GM21526 (cell line): ENCODE measurements at regions not wholly inside any gene's neighbourhood (a gene's known extent, or its start where the extent isn't known, plus 50 kb on each side); places are given as distances from the start of the nearest gene placed in this dataset.
"Not testable (repeated sequence)": the region's sequence is repeated elsewhere in the genome, so short reads cannot be mapped to it uniquely, and the experiment has no call there.

ENCODE experiments used
- ATAC-seq: cut with Tn5 transposase; IDR thresholded peaks from one replicate; pipeline ENCODE4 v1.9.1; 2021; ENCODE audit warnings: moderate library complexity; ENCODE audit not compliant: unreplicated experiment, low FRiP score

DNA sequence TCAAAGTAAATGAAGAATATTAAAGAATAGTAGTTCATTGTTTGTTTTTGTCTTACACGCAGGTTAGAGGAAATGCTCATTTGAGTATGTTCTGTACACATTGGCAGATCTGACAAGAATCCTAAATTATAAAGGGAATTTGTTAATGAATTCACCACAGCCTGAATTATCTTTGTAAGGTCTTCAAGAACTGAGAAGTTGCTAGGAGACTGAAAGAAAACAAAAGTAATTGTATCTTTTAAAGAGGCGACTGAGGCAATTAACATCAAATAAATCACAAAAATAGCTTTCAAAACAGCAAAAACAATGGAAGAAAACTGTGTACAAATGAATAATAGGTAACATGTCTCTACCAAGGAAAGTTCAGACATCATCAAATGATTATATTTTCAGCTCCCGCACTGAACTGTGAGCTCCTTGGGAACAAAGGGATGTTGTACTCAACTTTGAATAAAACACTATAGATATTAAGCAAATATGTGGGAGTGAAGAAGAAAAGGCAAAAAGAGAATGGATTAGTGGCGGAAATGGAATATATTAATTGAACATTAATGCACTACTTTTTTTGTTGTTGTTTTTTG is 51.7 kb upstream of the ATIC start:
- ATAC-seq, result no peak

DNA sequence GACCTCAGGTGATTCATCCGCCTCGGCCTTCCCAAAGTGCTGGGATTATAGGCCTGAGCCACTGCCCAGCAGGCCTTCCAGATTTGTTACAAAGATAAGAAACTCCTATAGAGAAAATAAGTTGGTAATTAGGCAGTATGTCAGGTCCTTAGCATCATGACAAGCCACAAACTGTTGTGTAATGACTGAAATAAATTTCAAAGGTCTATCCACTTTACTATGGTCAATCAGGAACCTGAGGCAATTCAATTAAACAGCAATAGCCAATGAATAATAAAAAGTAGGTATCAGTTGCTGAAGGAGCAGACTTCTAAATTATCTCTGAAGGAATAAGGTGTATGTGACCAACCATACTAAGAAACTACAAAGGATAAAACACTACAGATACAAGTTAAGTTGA is 62.4 kb upstream of the ATIC start:
- ATAC-seq, result no peak

DNA sequence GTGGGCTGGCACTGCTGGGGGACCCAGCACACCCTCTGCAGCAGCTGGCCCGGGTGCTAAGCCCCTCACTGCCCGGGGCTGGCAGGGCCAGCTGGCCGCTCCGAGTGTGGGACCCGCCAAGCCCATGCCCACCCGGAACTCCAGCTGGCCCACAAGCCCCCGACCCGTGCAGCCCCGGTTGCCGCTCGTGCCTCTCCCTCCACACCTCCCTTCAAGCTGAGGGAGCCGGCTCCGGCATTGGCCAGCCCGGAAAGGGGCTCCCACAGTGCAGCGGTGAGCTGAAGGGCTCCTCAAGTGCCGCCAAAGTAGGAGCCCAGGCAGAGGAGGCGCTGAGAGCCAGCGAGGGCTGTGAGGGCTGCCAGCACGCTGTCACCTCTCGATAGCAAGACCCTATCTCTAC is 65.9 kb upstream of the ATIC start:
- ATAC-seq, result not testable (repeated sequence)

DNA sequence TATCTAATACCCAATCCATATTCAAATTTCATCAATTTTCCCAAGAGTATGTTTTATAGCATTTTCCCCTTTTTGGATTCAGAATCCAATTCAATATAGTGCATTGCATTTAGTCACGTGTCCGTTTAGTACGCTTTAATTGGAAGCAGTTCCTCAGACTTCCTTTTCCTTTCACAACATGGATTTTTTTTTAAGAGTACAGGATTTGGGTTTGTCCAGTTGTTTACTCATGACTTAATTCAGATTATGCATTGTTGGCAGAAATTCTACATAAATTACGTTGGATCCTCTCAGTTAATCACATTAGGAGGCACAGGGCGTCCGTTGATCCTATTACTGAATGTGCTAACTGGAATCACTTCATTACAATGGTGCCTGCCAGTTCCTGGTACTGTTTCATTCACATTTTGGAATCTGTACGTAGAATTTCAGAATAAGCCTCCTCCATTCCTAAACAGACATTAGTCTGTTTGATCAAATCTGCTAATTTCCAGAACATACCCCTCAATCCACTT is 70.0 kb upstream of the ATIC start:
- no peak for ATAC-seq

DNA sequence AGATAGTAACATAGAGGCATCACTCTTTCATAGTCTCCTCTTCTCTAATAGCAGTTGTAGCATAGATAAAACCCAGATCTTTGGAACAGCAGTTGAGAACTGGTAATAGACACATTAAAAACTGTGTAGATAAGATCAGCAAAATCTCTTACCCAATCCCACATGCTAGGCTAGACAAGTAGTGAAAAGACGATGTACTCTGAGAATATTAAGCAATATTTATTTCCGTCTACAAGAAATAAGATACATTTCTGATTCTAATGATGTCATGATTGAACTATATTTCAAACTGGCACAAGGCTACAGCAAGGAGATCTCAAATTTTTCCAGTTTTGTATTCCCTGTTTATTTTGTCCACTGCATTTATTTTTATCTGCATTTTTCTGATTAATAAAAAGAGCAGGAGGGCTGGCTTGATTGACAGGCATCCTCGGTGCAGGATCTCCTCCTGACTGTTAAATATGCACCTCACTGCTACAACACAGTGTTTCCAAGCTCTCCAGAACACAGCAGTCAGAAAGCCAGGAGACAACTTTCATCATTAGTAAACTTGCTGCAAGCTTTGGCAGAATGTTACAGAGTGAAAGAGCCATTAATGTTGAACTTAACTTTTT is 73.3 kb upstream of the ATIC start:
- no peak for ATAC-seq

DNA sequence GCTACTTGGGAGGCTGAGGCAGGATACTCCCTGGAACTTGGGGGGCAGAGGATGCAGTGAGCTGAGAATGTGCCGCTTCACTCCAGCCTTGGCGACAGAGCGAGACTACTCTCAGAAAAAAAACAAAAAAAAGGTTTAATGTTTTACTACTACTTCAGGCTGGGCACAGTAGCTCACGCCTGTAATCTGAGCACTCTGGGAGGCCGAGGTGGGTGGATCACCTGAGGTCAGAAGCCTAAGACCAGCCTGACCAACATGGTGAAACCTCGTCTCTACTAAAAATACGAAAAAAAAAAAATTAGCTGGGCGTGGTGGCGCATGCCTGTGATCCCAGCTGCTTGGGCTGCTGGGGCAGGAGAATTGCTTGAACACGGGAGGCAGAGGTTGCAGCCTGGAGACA is 75.7 kb upstream of the ATIC start:
- ATAC-seq, result no peak

DNA sequence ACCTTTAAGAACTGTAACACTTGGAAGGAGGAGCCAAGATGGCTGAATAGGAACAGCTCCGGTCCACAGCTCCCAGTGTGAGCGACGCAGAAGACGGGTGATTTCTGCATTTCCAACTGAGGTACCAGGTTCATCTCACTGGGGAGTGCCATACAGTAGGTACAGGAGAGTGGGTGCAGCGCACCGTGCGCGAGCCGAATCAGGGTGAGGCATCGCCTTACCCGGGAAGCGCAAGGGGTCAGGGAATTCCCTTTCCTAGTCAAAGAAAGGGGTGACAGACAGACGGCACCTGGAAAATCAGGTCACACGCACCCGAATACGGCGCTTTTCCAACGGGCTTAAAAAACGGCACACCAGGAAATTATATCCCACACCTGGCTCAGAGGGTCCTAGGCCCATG is 81.8 kb upstream of the ABCA12 start:
- not testable (repeated sequence) for ATAC-seq

DNA sequence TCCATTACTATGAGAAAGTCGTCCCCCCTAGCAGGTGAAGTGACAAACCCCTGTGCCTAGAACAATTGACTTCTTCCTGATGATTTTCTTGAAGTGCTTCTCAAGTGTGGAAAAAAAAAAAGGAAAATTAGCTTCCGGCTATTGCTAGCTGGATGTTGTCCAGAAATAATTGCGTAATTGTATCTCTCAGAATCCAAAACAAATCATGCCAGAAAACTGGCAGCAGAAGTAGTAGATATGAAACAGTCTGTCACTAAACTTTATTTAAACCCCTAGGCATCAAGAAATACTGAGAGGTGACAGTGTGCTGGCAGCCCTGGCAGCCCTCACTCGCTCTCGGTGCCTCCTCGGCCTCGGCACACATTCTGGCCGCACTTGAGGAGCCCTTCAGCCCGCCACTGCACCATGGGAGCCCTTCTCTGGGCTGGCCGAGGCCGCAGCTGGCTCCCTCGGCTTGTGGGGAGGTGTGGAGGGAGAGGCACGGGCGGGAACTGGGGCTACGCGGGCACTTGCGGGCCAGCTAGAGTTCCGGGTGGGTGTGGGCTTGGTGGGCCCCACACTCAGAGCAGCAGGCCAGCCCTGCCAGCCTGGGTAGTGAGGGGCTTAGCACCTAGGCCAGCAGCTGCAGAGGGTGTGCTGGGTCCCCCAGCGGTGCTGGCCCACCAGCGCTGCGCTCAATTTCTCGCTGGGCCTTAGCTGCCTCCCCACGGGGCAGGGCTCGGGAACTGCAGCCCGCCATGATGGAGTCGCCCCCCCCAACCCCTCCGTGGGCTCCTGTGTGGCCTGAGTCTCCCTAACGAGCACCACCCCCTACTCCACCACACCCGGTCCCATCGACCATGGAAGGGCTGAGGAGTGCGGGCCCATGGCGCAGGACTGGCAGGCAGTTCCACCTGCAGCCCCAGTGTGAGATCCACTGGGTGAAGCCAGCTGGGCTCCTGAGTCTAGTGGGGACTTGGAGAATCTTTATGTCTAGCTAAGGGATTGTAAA is 80.5 kb upstream of the ABCA12 start:
- ATAC-seq, result no peak

DNA sequence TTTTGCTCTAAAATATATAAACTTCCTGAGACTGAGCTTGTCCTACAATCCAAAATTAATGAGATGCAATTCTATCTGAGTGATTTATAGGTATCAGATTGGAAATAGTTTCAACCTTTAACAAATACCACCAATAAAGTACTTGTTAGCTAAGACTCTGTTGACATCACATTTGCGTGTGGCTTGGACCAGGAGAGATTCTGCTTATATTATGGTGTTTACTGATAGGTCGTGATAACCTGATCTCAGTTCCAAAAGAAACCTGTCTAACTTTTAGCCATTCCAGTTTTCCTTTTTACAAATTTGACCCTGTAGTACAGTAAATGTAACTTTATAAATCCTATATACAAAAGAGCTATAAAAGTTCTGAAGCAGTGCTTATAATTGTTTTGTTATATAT is 78.4 kb upstream of the ABCA12 start:
- ATAC-seq, result no peak

DNA sequence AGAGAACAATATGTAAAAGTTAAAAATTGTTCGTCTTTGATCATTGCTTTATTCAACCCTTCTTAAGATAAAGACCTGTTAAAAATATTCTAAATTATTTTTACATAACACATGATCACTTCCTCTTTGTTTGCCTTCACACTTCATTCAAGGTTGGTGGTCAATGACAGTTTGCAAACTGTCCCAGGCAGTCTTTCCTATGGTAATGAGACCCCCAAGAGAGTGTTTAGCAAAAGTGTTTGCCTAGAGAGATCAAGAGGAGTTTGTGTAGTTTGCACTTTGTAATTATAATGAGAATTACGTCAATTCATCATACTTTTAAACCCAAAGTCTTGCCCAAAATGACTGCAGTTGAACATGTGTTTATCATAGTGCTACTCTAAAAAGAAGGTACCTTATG is 77.2 kb upstream of the ABCA12 start:
- ATAC-seq, result no peak

DNA sequence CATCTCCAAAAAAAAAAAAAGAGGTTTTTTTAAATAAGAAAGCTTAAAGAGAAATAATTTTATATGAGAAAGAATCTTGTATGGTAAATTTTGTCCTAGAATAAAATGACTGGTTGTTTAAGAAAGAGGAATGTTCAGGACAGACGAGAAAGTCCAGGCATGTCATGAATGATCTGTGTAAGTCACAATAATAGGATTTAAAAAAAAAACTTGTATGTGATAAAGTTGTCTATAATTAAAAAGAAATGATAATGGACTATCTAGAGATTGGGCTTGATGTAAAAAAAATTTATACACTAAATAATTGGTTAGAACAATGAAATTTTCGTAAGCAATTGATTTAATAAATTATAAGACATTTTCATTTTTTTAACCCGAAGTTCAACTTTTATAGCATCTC is 71.7 kb upstream of the ABCA12 start:
- no peak for ATAC-seq

DNA sequence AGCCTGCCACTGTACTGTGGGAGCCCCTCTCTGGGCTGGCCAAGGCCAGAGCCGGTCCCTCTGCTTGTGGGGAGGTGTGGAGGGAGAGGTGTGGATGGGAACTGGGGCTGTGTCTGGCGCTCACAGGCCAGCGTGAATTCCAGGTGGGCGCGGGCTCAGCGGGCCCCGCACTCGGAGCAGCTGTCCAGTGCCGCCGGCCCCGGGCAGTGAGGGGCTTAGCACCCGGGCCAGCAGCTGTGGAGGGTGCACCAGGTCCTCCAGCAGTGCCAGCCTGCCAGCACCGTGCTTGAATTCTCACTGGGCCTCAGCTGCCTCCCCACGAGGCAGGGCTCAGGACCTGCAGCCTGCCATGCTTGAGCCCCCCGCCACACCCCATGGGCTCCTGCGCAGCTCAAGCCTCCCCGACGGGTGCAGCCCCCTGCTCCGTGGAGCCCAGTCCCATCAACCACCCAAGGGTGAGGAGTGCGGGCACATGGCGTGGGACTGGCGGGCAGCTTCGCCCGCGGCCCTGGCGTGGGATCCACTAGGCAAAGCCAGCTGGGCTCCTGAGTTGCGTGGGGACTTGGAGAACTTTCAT is 69.5 kb upstream of the ABCA12 start:
- ATAC-seq, result no peak

DNA sequence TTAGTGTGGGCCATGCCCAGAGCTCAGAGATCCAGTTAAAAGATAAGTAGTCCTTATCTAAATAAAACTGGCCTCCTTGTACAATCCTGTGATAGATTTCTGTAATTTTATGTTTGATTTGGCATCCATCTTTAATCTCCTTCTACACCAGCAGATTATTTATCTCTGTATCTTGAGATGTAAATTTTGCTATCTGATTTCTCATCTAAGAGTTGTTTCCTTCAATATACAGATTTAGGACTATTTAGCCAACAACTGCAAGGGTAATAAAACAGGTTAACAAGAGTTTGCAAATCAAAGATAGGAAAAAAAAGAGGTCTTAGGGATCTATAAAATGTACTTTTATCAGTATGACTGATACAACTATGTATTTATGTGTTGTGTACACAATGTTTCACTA is 68.6 kb upstream of the ABCA12 start:
- ATAC-seq, result no peak

DNA sequence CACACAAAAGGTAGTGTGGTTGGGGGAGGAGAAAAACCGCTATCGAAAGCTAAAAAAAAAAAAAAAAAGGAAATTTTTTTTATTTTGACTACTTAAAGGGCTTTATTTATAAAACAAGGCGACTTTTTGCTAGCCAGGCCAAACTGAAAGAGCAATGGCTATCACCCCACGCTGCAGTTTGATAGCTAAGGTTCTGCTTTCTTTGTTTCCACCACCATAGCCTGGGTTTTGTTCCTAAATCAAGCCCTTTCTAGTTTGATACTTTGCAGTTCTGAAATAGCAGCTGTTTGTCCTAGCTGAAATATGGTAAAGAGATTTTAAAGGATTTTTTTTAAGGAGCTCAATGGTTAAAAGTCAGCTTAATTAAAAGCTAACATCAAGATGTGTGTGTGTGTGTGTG is 67.4 kb upstream of the ABCA12 start:
- peak; percentile 69 for ATAC-seq

DNA sequence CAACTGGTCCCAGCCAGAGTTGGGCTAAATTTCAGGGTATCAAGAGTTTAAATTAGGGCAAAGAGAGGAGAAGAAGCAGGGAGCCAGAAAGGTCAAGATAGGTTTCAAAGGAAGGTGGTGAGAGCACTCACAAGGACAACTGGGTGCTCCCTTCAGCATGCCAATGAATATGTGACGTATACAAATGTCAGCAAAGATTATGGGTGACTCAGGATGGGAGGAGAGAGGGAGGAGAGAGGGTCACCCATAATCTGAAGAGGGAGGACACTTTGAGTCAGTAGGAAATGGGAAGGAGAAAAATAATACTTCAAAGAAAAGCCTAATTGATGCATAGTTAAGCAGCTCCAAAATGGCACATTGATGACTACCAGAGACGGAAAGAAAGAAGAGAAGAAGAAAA is 53.1 kb upstream of the ABCA12 start:
- ATAC-seq, result no peak

DNA sequence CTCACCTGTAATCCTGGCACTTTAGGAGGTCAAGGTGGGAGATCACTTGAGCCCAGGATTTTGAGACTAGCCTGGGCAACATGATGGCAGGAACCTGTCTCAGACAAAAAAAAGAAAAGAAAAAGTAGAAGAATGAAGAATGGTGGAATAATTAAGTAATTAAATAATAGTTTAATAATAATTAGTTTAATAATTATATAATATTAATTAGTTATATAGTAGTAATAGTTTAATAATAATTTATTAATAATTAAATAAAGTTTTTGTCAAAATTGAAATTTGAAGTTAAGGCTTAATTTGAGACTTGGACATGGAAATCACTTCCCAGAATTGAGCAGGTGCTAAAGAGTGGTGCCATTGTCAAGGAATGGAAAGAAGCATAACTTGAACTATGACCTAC is 52.2 kb upstream of the ABCA12 start:
- ATAC-seq, result no peak

DNA sequence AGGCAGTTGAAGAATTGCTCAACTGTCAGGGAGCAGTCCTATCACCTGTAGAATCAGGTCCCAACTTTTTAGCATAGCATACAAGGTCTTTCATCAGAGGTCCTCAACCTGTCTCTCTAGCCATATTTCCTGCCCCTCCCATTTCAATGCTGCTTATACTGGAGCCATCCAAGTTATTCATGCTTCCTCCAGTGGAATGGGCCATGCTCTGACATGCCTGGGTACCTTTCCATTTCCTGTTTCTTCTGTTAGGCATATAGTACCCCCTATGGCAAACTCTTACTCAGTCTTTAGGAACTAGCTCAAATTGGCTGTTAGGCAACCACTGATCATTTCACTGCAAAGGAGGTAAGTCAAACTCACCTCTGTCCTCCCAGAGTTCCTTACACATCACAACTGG is 51.0 kb upstream of the ABCA12 start:
- no peak for ATAC-seq
